ENCODE measurements at regions not wholly inside any gene's neighbourhood (a gene's known extent, or its start where the extent isn't known, plus 50 kb on each side); places are given as distances from the start of the nearest gene placed in this dataset.

DNA sequence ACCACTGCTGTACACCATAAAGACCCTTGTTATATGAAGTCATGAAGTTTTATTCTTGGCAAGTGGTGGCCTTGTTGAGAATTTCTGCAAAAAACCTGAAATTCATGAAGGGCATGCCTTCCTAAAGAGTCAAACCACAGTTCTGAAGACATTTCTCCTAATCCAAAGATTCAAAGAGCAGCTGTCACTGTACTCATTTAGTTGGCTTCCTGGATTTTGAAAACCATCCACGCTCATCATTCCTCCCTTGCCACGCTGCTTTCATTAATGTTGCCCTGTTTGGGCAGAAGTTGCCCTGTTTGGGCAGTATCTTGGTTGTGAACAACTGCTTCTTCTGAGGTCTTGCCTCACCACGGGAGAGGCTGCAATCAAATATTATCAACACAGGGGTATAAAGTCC lies 560.3 kb upstream of the TLE4 start:
- H3K4me2 ChIP-seq (ENCODE audit: low read depth, low read length): no peak overlapping the region
- H3K9ac ChIP-seq (ENCODE audit: low read length): no peak overlapping the region
- H3K79me2 ChIP-seq (ENCODE audit: low read length): no peaks in the 10 kb centered on the region
- H2AFZ ChIP-seq (ENCODE audit: low read length): no peak overlapping the region
- H3K27me3 ChIP-seq (replicated peaks; ENCODE audit: insufficient read depth, low read length): no peaks in the 10 kb centered on the region
- no peaks in the 10 kb centered on the region for H3K9me3 ChIP-seq (replicated peaks; ENCODE audit: insufficient read depth, low read length)
- no peaks in the 10 kb centered on the region for H3K4me1 ChIP-seq (ENCODE audit: low read length)
- no peaks in the 10 kb centered on the region for H3K9me2 ChIP-seq (replicated peaks; ENCODE audit: insufficient read depth, low read length)
- TF ChIP-seq EZH2 (optimal IDR thresholded peaks at IDR 0.05; ENCODE audit: low read depth, low read length) (no peak), EZH2phosphoT487 (IDR thresholded peaks at IDR 0.05; ENCODE audit: low read length) (no peak)
- no peak overlapping the region for H3K27ac ChIP-seq (ENCODE audit: low read length)
- H4K20me1 ChIP-seq (ENCODE audit: insufficient read depth, low read length): no peaks in the 10 kb centered on the region
- no peaks in the 10 kb centered on the region for H3F3A ChIP-seq (ENCODE audit: insufficient read depth, low read length)
- no peak for DNase-seq
- H3K4me3 ChIP-seq (ENCODE audit: low read length): no peak overlapping the region
- H3K36me3 ChIP-seq (replicated peaks; ENCODE audit: insufficient read depth, low read length): no peaks in the 10 kb centered on the region

DNA sequence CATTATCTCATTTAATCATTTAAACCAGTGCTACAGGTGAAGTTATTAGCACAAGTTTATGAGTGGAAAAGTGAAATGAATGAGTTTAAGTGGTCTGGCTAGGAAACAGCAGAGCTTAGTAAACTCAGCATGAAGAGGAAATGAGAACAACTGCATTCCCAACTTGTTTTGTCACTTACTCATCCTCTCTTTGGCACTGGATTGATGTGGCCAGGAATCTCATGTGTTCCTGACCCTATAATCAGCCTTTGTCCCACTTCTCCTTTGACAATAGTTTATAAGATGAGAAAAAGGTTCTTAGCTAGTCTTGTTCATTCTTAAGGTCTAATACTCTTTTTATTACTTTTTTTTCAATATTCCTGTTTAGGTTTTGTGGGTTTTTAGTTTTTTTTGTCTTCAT lies 559.2 kb upstream of the TLE4 start:
- Histone ChIP-seq H3K9ac (ENCODE audit: low read length) (no peak overlapping the region), H4K20me1 (ENCODE audit: insufficient read depth, low read length) (no peaks in the 10 kb centered on the region), H3K36me3 (replicated peaks; ENCODE audit: insufficient read depth, low read length) (no peaks in the 10 kb centered on the region), H3K9me3 (replicated peaks; ENCODE audit: insufficient read depth, low read length) (no peaks in the 10 kb centered on the region), H3F3A (ENCODE audit: insufficient read depth, low read length) (no peaks in the 10 kb centered on the region), H3K4me1 (ENCODE audit: low read length) (no peaks in the 10 kb centered on the region), H2AFZ (ENCODE audit: low read length) (no peak overlapping the region), H3K27me3 (replicated peaks; ENCODE audit: insufficient read depth, low read length) (no peaks in the 10 kb centered on the region), H3K9me2 (replicated peaks; ENCODE audit: insufficient read depth, low read length) (no peaks in the 10 kb centered on the region), H3K4me3 (ENCODE audit: low read length) (no peak overlapping the region), H3K4me2 (ENCODE audit: low read depth, low read length) (no peak overlapping the region), H3K79me2 (ENCODE audit: low read length) (no peaks in the 10 kb centered on the region), H3K27ac (ENCODE audit: low read length) (no peak overlapping the region)
- TF ChIP-seq EZH2 (optimal IDR thresholded peaks at IDR 0.05; ENCODE audit: low read depth, low read length): no peak
- no peak for TF ChIP-seq EZH2phosphoT487 (IDR thresholded peaks at IDR 0.05; ENCODE audit: low read length)
- DNase-seq: no peak

DNA sequence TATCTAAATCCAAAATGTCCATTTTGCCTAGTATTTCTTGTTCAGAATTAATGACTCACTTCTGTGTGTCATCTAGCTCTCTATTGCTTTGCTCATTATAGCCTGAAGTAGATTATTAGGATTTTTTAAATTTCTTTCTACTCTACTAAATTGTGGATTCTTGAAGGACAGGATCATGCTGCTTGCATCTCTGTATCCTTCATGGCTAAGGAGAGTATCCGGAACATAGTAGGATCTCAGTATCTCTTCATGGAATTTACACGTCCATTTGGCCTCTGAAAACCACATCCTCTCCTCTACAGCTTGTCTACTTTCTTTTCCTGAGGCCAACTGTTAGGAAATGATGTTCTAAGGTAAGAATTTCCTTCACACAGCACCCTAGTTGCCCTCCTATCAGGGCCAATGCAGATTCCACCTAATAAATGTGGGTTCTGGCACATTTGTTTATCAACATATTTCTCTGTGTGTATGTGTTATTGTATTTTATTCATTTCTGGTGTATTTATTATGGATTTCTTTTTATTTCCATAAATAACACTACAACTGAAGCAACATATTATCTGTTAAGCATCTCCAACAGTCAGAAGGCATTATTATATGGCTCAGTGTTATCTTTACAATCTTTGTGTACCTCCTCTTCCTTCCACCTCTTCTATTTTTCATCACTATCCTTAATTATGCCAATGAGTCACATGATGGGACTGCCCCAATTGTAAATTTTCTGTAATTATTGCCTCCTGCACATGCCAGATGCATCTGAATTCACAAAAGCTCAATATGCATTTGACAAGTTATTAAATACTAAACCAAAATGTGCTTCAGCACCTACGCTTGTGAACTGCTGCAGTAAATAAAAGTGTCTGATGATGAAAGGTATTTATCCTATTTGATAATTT lies 557.8 kb upstream of the TLE4 start:
- Histone ChIP-seq H3K27me3 (replicated peaks; ENCODE audit: insufficient read depth, low read length) (no peaks in the 10 kb centered on the region), H3K27ac (ENCODE audit: low read length) (no peak overlapping the region), H3K4me2 (ENCODE audit: low read depth, low read length) (no peak overlapping the region)

DNA sequence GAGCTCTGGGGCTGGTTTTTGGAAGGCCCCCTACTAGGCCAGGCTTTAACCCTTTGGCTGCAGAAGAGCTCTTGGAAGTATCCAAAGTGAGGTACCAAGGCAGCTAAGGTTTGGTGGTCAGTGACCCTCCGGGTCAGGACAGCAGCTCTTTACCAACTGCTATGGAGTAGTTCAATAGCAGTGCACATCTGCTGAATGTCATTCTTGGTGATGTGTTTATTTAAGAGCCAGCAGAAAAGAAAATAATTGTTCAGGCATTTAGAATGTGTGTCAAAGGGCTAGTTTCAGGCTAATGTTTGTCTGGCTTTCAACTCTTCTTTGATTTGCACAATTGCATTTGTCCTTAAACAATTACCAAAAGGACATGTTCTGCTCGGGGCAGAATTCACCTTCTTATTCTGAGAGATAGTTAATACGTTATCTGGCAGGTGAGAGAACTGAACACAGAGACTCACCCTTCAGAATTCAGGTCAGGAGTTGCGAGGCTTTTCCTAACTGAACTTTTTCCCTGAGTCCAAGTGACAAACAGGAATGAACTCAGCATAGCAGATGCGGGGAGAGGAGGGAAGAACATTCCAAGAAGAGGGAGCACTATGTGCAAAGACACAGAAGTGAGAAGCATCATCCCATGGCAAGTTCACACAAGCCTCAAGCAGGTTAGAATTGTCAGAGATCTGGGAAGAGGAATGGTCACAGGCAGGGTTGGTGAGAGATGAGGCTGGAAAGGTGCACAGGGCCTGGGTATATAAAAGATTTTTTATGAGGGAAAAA lies 556.7 kb upstream of the TLE4 start:
- no peaks in the 10 kb centered on the region for H3K36me3 ChIP-seq (replicated peaks; ENCODE audit: insufficient read depth, low read length)

More for the DNA sequence above, 557.8 kb upstream of the TLE4 start:
- Histone ChIP-seq H3F3A (ENCODE audit: insufficient read depth, low read length) (no peaks in the 10 kb centered on the region), H4K20me1 (ENCODE audit: insufficient read depth, low read length) (no peaks in the 10 kb centered on the region), H3K36me3 (replicated peaks; ENCODE audit: insufficient read depth, low read length) (no peaks in the 10 kb centered on the region), H3K4me1 (ENCODE audit: low read length) (no peaks in the 10 kb centered on the region), H3K79me2 (ENCODE audit: low read length) (no peaks in the 10 kb centered on the region), H3K9me3 (replicated peaks; ENCODE audit: insufficient read depth, low read length) (no peaks in the 10 kb centered on the region), H3K4me3 (ENCODE audit: low read length) (no peak overlapping the region), H3K9ac (ENCODE audit: low read length) (no peak overlapping the region), H3K9me2 (replicated peaks; ENCODE audit: insufficient read depth, low read length) (no peaks in the 10 kb centered on the region), H2AFZ (ENCODE audit: low read length) (no peak overlapping the region)
- TF ChIP-seq EZH2 (optimal IDR thresholded peaks at IDR 0.05; ENCODE audit: low read depth, low read length): no peak
- no peak for DNase-seq

More for the DNA sequence above, 556.7 kb upstream of the TLE4 start:
- Histone ChIP-seq H3K9ac (ENCODE audit: low read length) (no peak overlapping the region), H3K9me3 (replicated peaks; ENCODE audit: insufficient read depth, low read length) (no peaks in the 10 kb centered on the region), H2AFZ (ENCODE audit: low read length) (no peak overlapping the region), H3K27ac (ENCODE audit: low read length) (no peak overlapping the region), H3F3A (ENCODE audit: insufficient read depth, low read length) (no peaks in the 10 kb centered on the region), H3K9me2 (replicated peaks; ENCODE audit: insufficient read depth, low read length) (no peaks in the 10 kb centered on the region), H3K27me3 (replicated peaks; ENCODE audit: insufficient read depth, low read length) (no peaks in the 10 kb centered on the region), H4K20me1 (ENCODE audit: insufficient read depth, low read length) (no peaks in the 10 kb centered on the region), H3K79me2 (ENCODE audit: low read length) (no peaks in the 10 kb centered on the region), H3K4me2 (ENCODE audit: low read depth, low read length) (no peak overlapping the region), H3K4me1 (ENCODE audit: low read length) (no peaks in the 10 kb centered on the region), H3K4me3 (ENCODE audit: low read length) (no peak overlapping the region)
- TF ChIP-seq, protein P1, sequence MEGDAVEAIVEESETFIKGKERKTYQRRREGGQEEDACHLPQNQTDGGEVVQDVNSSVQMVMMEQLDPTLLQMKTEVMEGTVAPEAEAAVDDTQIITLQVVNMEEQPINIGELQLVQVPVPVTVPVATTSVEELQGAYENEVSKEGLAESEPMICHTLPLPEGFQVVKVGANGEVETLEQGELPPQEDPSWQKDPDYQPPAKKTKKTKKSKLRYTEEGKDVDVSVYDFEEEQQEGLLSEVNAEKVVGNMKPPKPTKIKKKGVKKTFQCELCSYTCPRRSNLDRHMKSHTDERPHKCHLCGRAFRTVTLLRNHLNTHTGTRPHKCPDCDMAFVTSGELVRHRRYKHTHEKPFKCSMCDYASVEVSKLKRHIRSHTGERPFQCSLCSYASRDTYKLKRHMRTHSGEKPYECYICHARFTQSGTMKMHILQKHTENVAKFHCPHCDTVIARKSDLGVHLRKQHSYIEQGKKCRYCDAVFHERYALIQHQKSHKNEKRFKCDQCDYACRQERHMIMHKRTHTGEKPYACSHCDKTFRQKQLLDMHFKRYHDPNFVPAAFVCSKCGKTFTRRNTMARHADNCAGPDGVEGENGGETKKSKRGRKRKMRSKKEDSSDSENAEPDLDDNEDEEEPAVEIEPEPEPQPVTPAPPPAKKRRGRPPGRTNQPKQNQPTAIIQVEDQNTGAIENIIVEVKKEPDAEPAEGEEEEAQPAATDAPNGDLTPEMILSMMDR (IDR thresholded peaks at IDR 0.05; ENCODE audit: low read length): no peak
- TF ChIP-seq EZH2phosphoT487 (IDR thresholded peaks at IDR 0.05; ENCODE audit: low read length): no peak
- TF ChIP-seq EZH2 (optimal IDR thresholded peaks at IDR 0.05; ENCODE audit: low read depth, low read length): no peak
- no peak for DNase-seq
